GM18519 (cell line): ENCODE measurements at regions not wholly inside any gene's neighbourhood (a gene's known extent, or its start where the extent isn't known, plus 50 kb on each side); places are given as distances from the start of the nearest gene placed in this dataset.
A peak's percentile ranks its signal among the peaks of the same experiment; 100 is the strongest.

Experiments used
- ATAC-seq: cut with Tn5 transposase; IDR thresholded peaks from one replicate; pipeline ENCODE4 v1.9.1; 2021; ENCODE audit warnings: mild to moderate bottlenecking, moderate library complexity; ENCODE audit not compliant: unreplicated experiment, low FRiP score

DNA sequence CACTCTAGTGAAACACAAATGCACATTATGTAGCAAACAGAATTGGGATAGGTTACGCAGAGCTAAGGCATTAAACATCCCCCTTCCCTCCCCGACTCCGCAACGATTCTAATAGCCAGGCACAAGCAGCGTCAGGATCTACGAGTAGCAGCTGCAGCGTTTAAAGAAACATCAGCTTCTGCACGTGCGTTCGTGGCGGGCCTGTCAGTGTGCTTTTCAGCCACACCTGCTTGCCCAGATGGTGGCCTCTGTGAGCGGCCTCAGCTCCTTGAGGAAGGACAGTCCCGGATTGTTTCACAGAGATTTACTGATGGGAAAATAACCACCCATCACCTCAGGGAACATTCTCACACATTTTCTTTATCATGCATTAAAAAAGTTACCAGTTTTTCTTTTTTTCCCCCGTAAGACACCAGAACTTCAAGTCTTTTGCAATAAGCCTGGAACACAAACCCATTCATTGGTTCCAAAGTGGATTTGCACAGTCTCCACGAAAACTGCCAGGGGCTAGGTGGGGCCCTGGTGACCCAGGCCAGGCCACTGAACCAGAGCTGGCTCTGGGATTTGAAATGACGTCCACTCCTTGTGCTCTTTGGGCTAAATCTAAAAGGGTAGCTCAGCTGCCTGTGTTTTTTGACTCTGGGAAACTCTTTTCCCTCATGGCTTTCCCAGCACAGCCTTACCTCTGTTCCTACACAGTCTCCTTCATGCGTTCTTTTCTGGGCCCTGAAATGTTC, 325.5 kb downstream of the KCNRG start:
- ATAC-seq: no peak

- no peak for ATAC-seq
These were observed 326.3 kb downstream of the KCNRG start for GRCh38 chr13:50341526-50341925.

DNA sequence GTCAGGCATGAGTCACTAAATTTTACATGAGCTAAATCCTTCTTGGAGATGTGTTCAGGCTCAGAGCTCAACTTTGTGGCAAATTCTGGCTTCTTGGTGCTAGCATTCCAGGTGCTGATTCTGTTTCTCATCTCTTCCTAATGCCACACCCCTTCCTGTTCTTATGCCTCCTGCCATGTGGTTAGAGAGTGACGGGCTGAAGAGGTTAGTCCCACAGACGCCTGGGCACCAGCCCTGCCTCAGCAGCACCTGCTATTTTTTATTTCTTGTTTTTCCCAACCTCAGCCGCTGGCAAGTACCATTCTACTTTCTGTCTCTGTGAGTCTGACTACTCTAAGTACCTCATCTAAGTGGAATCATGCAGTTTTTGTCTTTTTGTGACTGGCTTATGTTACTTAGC, 329.5 kb downstream of the KCNRG start:
- no peak for ATAC-seq

GRCh38 chr13:50345804-50346203, 330.6 kb downstream of the KCNRG start:
- ATAC-seq: no peak

- no peak for ATAC-seq
These were observed 333.1 kb downstream of the KCNRG start for GRCh38 chr13:50348371-50348770.

DNA sequence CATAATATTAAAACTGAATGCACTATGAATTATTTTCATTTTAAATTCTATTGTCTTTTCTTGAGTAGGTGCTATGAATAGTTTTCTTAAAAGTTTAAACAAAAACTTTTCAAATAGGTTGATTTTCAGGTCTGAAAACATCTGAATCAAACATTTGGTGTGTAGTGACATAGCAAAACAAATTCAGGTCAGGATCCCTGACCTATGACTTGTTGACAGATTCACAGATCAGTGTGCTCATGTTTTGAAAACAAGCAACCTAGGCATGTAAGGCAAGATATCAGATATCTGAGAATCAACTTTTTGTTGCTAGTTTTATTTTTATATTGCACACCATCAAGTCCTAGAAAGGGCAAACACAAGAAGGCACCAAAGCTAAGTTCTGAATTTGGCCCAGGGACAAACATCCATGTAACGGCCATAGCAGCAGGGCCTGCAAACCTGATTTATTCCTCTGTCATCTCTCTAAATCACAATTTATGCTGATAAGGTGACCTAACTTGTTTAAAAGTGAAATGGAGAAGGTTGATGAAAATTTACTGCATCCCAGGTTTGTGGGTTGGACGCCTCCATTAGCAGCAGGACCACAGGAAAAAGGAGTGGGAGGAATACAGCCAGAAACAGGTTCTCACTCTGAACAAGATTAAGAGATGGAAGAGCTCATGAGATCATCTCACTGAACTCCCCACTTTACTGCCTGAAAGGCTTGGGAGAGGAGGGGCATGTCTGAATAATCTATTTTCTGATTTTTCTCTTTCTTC, 337.7 kb downstream of the KCNRG start:
- ATAC-seq: no peak

GRCh38 chr13:50353651-50354415, 338.6 kb downstream of the KCNRG start:
- ATAC-seq: no peak

DNA sequence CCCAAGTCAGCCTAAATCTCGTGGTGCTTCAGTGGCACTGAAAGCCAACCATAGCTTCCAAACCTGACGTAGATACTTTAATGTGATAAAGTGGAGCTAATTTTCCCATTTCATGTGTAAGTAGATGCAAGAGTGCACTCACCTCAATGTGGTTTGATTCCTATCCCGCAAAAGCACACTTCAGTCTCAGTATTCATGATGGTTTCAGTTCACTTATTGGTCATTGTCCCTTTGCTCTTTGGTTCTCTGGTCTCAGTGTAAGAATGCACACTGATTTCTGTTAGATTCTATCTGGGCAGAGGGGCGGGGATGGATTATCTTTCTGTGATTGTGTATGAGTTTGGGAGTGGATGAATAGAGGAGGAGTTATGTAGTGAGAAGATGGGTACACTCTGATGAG, 340.6 kb downstream of the KCNRG start:
- no peak for ATAC-seq

- no peak for ATAC-seq
These were observed 341.9 kb downstream of the KCNRG start for GRCh38 chr13:50357136-50357535.

DNA sequence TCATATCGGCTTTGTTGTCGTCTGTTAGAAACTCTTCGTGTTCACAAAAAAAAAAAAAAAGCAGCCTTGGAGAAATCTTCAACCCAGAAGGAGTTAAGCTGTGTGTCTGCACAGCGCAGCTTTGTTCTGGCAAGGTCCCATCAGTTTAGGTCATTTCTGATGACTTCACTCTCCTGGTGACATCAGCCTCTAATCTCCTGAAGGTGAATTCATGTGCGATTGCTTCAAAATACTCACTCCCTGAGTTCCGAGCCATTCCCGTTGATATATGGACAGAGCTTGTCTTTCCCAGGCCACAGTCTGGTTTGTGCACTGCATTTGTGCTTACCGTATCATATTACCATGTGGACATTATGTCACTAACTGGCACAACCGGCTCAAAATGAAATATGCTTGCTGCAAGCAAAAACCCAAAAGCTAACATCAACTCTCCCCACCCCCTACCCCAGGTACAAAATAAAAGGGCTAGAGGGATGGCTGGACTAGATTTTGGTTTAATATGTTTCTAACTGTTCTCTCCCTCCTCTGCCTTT, 342.4 kb downstream of the KCNRG start:
- ATAC-seq: no peak

DNA sequence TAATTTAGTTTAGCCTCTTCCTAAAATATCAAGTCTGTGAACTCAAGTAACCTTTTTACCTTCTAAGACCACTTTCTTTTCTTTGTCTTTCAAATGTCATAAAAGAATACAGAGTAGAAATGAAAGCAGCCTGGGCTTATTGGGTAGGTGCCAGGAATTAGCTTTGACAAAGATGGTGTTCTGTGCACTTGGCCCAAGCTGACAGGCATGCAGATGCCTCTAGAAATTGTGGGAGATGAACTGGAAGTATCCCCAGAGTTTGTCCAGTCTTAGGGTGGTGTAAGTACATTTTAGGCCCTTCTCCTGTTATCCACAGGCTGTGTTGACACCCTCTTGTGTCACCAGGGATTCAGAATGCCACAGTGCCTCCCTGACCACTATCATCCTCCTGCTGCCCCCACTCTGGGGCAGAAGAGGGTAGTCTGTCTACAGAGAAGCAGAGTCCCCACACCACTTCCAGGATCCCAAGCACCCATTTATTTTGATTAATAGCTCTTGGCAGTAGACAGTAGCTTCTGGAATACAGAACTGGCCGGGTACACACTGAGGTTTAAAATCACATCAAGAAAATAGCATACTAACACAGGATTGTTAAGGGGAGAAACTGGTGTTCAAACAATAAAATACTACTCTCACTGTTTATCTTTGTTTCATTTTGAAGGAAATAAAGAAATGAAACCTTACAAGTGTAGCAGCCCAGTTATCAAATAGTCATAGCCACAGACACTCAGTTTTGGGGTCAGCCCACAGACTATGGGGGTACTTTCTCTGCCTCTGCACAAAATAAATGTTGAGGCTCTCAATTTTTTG, 343.2 kb downstream of the KCNRG start:
- ATAC-seq: no peak

DNA sequence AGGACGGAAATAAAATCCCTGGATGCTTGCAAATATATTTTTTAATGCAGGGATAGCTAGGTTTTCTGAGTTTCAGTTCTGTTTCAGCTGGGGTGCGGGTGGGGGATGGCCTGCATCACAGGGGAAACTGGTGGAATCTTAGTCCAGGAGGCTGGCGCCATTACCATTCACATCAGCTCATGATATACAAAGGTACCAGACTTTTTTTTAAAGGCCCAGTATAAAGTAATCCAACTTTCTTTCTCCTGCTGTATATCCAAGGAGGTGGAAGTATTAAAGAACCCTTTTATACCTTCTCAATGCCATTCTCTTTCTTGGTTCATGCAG, 343.8 kb downstream of the KCNRG start:
- ATAC-seq: no peak

DNA sequence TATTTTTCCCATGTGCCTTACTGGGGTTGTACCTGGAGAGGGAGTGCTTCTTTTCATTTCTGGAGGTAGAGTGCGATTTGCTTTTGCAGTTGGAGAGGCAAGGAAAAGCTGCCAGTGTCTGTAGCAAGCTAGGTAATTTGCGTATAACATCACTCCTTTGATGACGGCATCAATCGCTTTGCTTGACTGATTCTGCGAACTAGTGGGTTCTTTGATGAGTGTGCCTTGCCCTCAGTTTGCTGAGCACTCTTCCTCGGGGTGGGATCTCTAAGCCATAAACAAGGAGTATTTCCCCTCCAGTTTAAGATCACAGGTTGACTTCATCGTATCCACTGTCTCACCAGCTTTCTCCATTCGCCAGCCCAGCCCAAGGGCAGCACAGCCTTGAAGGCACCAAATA, 344.5 kb downstream of the KCNRG start:
- no peak for ATAC-seq

DNA sequence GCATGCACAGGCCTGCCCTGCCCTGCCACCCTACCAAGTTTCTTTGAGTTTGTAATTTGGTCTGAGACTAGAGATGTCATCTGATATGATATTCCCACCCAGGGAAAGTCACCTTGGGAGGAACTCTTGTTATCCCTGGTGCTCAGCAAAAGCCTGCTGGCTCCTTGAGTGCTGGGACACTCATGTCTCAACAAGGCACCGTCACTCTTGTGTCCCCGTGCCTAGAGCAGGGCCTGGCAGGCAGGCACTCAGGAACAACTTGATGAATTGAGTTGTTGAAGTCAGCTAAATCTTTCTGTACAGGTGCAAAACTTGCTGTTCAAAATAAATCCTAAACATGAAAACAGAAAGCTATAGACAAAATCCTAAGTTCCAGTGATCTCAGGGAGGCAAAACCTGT, 345.4 kb downstream of the KCNRG start:
- no peak for ATAC-seq

DNA sequence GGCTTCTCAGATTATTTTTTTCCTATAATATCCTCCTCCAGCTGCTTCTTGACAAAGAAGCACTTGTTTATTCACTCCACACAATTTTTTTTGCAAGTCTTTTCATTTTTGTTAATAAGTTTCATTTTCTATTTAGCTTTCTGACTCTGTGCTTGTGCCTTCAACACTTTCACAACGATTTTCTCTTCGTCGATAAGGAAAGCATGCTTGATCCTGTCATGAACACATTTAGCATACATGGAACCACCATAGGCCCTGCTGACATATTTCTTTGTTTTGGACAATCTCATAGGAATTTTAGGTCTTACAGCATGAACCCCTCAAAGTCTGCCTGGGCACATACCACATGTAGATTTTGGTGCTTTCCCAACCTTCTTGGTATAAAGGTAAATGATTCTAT, 346.0 kb downstream of the KCNRG start:
- ATAC-seq: no peak

GRCh38 chr13:50365408-50366391, 350.5 kb downstream of the KCNRG start:
- ATAC-seq: peak; percentile 36

DNA sequence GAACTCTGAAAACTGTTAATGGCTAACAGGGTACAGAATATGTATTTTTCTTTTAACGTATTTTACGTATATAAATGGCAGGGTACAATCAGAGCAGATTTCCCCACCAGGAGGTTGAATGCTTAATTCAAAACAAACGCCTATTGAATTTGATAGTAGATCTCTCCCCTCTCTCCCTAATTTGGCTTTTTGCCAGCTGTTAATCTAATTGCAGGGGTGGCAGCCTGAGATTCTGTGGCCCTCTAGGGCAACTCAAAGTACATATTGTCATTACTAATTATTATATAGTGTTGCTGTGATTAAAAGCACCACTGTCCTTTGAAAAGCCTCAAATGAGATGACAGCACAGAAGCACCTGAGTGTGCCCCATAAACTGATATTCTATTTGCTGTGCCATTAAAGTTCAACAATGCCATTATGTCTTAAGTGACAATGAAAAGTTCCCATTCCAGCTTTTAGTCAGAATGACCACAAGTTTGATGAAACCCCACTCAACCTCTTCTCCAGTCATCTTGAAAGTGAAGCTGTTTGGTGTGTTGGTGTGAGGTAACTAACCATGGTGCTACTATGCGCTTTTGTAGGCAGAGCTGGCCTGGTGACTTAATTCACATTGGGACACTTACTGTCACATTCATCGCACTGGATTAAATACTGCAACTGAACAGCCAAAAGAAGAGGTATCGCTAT, 351.4 kb downstream of the KCNRG start:
- peak; percentile 62 for ATAC-seq

GRCh38 chr13:50369646-50370045, 354.4 kb downstream of the KCNRG start:
- ATAC-seq: no peak
